A549 (cell line): ENCODE measurements at regions not wholly inside any gene's neighbourhood (a gene's known extent, or its start where the extent isn't known, plus 50 kb on each side); places are given as distances from the start of the nearest gene placed in this dataset.
A peak's percentile ranks its signal among the peaks of the same experiment; 100 is the strongest.
"Not testable (repeated sequence)": the region's sequence is repeated elsewhere in the genome, so short reads cannot be mapped to it uniquely, and the experiment has no call there.

ENCODE experiments used
- ATAC-seq, 2 experiments: fragments of 200-7000 bp in 1 of 2; fragments of >200 bp in 1 of 2; cut with Nextera tagmentation in 1 of 2; cut with Tn5 transposase in 1 of 2; 3 replicates each; pipeline versions ENCODE4 v1.8.0 to v1.9.1; 2018 to 2020; ENCODE audit warnings: mild to moderate bottlenecking in 1 of 2, moderate library complexity in 1 of 2
- CTCF ChIA-PET: fragments of 300-600 bp; sonication (Branson Sonifier 250); formaldehyde crosslinking; extraction: SDS; loops from one replicate; lab custom pipeline; 2021; ENCODE audit warnings: antibody characterized with exemption, inconsistent platforms; lab: Yijun Ruan, JAX
- POLR2A ChIA-PET: fragments of 350-600 bp; formaldehyde crosslinking; extraction: SDS; loops from one replicate; lab custom pipeline; 2021; ENCODE audit warnings: antibody characterized with exemption, inconsistent platforms; lab: Yijun Ruan, JAX
- DNase-seq, 2 experiments: peaks; one replicate each; pipeline versions ENCODE4 v3.0.0 to v3.0.0-alpha.2; 2011 to 2016; ENCODE audit warnings: low read depth in 1 of 2, low spot score in 1 of 2
- FAIRE-seq: peaks from 2 replicates; lab custom pipeline; 2011; peaks lifted over from hg19 to GRCh38; lab: Jason Lieb, UNC
- H3K27ac ChIP-seq, 2 experiments: fragments of >200 bp; sonication (Bioruptor Twin); formaldehyde crosslinking; 3 replicates each; pipeline ENCODE4 v1.5.1; 2016 to 2017
- H3K4me1 ChIP-seq: fragments of >200 bp; sonication (Bioruptor Twin); formaldehyde crosslinking; 3 replicates; pipeline ENCODE4 v1.6.1; 2016
- H3K4me2 ChIP-seq: fragments of >200 bp; sonication (Bioruptor Twin); formaldehyde crosslinking; 3 replicates; pipeline ENCODE4 v1.6.1; 2016
- H3K4me3 ChIP-seq: fragments of >200 bp; sonication (Bioruptor Twin); formaldehyde crosslinking; 3 replicates; pipeline ENCODE4 v1.5.1; 2016
- H3K9me3 ChIP-seq: fragments of >200 bp; sonication (Bioruptor Twin); formaldehyde crosslinking; 3 replicates; pipeline ENCODE4 v1.6.1; 2016
- WGBS: methylation state at CpG from one replicate; pipeline ENCODE4 v1.1.6; 2017; ENCODE audit errors: missing lambda C conversion rate; 5-methylcytosine and 5-hydroxymethylcytosine counted together

GRCh38 chr15:30688684-30689083 lies 62.8 kb downstream of the ARHGAP11B start:
- DNase-seq, H3K9me3 ChIP-seq, ATAC-seq, H3K27ac ChIP-seq, POLR2A ChIA-PET, H3K4me1 ChIP-seq, CTCF ChIA-PET, H3K4me2 ChIP-seq, H3K4me3 ChIP-seq: not testable (repeated sequence)
- 88% methylated on average over 5 of the region's 5 CpGs for WGBS
- peak; percentile 18 for FAIRE-seq

DNA sequence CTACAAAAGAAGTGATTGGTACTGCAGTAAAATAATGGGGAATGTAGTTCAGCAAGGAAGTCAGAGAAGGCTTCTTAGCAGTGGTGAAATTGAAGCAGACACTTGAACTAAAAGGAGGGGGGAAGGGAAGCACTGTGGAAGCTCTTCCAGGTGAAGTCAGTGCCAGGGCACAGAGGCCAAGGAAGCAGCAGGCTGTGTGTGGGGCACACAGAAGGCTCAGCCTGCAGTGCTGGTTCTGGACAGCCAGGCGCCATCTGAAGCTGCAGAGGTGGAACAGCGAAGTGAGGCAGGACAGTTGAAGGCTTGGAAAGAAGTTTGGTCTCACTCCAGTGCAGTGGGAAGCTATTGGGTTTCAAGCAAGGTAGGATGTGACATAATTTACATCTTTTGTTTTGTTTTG lies 64.2 kb downstream of the ARHGAP11B start:
- H3K27ac ChIP-seq, POLR2A ChIA-PET, H3K4me2 ChIP-seq, DNase-seq, H3K9me3 ChIP-seq, H3K4me1 ChIP-seq, CTCF ChIA-PET, H3K4me3 ChIP-seq: not testable (repeated sequence)
- ATAC-seq (peak; percentile 44 to 51; a peak in 3 of 6 replicates), FAIRE-seq (peak; percentile 56)
- 77% methylated on average over 2 of the region's 2 CpGs for WGBS

- POLR2A ChIA-PET, H3K4me2 ChIP-seq, H3K27ac ChIP-seq, H3K4me3 ChIP-seq, H3K4me1 ChIP-seq, DNase-seq, ATAC-seq, H3K9me3 ChIP-seq, CTCF ChIA-PET: not testable (repeated sequence)
- peak; percentile 32 for FAIRE-seq
- WGBS, result 94% methylated on average over 2 of the region's 3 CpGs
Measured at GRCh38 chr15:30695811-30696210, 69.9 kb downstream of the ARHGAP11B start.

DNA sequence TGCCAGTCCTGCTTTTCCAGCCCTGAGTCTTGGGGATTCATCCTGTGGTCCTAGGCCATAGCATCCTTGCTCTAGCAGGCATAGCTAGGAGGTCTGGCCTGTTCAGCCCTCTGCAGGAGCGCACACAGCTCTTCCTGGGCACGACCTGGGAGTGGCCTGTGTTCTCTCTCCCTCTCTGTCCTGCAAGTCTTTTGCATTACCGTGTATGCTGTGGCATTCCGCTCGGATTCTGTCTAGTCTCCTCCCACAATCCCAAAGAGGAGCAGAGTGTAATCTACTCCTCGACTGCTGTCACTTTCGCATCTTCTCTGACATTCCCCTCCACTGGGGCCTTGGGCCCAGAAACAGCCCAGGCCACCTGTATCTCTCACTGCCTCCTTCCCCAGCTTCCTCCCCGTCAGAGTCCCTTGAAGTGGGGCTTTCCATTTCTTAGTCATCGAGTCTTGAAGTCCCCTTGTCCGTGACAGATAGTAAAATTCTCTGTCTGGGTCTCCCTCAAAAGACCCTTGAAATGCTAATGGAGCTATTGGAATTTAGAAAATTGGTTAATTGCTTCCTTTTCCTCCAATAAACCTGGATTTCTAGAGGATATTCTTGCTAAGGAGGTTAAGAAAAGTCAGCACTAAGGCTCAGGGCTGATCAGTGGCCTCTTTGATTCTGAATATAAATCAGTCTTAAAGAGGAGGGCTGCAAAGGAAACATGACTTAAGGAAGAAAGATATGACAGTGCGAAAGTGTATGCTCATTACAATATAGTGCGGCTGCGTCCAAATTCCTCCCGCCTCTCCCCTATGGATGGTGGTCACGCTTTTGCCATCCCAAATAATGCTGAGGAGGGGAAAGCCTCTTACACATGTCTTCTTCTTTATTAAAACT lies 70.7 kb downstream of the ARHGAP11B start:
- POLR2A ChIA-PET, result not testable (repeated sequence)

DNA sequence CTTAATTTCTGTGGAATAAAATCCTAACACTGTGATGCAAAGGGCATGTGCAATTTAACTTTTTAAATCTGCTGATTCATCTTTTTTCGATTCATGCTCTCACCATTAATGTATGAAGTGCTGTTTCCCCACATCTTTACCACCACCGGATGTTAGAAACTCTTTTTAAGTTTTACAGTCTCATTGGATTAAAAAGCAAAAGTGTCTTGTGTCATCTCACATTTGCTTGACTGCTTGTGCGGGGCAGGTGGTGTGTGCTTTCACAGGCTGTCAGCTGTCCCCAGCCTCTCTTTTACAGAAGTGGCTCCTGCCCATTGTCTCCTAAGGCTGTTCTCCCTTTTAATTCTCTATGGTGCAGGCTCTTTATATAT lies 71.4 kb downstream of the ARHGAP11B start:
- CTCF ChIA-PET, H3K27ac ChIP-seq, FAIRE-seq: not testable (repeated sequence)

More for the DNA sequence above, 70.7 kb downstream of the ARHGAP11B start:
- H3K27ac ChIP-seq, DNase-seq, FAIRE-seq, H3K4me3 ChIP-seq, ATAC-seq, H3K4me2 ChIP-seq, CTCF ChIA-PET, H3K9me3 ChIP-seq, H3K4me1 ChIP-seq: not testable (repeated sequence)
- WGBS, result 84% methylated on average over 8 of the region's 15 CpGs

GRCh38 chr15:30700006-30700597 lies 74.2 kb downstream of the ARHGAP11B start:
- H3K4me3 ChIP-seq, CTCF ChIA-PET, H3K4me2 ChIP-seq, FAIRE-seq, DNase-seq, H3K4me1 ChIP-seq, POLR2A ChIA-PET, H3K27ac ChIP-seq, ATAC-seq, H3K9me3 ChIP-seq: not testable (repeated sequence)
- WGBS, result 87% methylated on average over 4 of the region's 7 CpGs

More for the DNA sequence above, 71.4 kb downstream of the ARHGAP11B start:
- H3K9me3 ChIP-seq, H3K4me1 ChIP-seq, POLR2A ChIA-PET, H3K4me2 ChIP-seq, DNase-seq, ATAC-seq, H3K4me3 ChIP-seq: not testable (repeated sequence)
- 90% methylated on average over 2 of the region's 3 CpGs for WGBS

- WGBS, result 75% methylated on average over 9 of the region's 9 CpGs
- peak in 1 of 2 experiments; percentile 27; a peak in 1 of 6 replicates for ATAC-seq
- H3K4me1 ChIP-seq, FAIRE-seq, H3K27ac ChIP-seq, H3K4me2 ChIP-seq, CTCF ChIA-PET, DNase-seq, H3K4me3 ChIP-seq, POLR2A ChIA-PET, H3K9me3 ChIP-seq: not testable (repeated sequence)
Measured at GRCh38 chr15:30707976-30708685, 82.2 kb downstream of the ARHGAP11B start.

DNA sequence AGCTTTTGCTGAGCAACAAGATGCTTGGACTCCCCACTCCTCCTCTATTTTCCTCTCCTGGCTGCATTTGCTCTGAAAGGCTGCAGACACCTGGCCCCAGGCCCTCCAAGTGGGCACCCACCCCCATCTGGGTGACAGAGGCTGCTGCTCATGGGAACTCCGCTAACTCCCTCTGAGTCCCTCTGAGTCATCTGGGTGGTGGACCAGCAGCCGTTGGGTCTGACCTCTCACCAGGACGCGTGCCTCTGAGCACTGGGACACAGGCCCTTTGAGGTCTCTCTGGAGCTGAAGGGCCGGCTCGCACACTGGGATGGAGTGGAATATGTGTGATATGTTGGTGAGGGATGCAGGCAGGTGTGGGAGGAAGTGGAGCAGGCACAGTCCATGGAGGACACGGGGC lies 82.9 kb downstream of the ARHGAP11B start:
- H3K27ac ChIP-seq, H3K4me2 ChIP-seq, H3K4me3 ChIP-seq, CTCF ChIA-PET, H3K4me1 ChIP-seq, H3K9me3 ChIP-seq, POLR2A ChIA-PET, DNase-seq, FAIRE-seq: not testable (repeated sequence)
- 80% methylated on average over 1 of the region's 7 CpGs for WGBS
- ATAC-seq, result peak in 1 of 2 experiments; percentile 34; a peak in 3 of 6 replicates

DNA sequence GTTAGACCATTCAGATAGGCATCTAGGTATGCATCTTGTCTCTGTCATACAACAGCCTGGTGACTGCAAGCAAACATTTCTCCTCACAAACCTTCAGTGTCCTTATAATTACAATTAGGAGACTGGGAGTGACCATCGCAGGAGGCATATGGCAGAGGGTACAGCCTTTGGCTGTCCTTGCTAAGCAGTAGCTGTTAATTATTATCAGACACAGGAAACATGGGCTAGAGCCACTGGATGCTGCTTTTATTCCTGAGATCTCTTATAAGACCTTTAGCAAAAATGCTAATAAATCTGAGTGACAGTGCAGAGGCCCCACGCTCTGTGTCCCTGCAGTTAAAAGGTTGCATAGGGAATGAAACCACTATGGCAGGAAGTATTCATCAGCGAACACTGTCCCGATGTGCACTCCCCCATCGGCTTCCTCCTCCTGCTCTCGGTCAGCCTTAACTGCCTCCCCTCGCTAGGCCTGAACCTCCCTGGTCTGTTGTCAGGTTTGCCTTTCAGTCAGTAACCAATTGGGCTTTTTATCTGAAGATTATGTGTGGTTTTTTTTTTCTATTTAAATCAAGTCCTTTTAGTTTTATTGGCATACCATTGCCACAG lies 92.2 kb downstream of the ARHGAP11B start:
- POLR2A ChIA-PET, ATAC-seq, CTCF ChIA-PET, H3K4me3 ChIP-seq, DNase-seq, H3K4me2 ChIP-seq, H3K27ac ChIP-seq, FAIRE-seq, H3K9me3 ChIP-seq, H3K4me1 ChIP-seq: not testable (repeated sequence)
- 95% methylated on average over 7 of the region's 7 CpGs for WGBS

GRCh38 chr15:30719363-30719762 lies 93.4 kb downstream of the ARHGAP11B start:
- H3K4me2 ChIP-seq, FAIRE-seq, DNase-seq, POLR2A ChIA-PET, CTCF ChIA-PET, H3K27ac ChIP-seq, H3K4me1 ChIP-seq, ATAC-seq, H3K9me3 ChIP-seq, H3K4me3 ChIP-seq: not testable (repeated sequence)
- WGBS, result 99% methylated on average over 5 of the region's 5 CpGs
